PC-3 (cell line): ENCODE measurements at regions not wholly inside any gene's neighbourhood (a gene's known extent, or its start where the extent isn't known, plus 50 kb on each side); places are given as distances from the start of the nearest gene placed in this dataset.

Experiments used
- EZH2 ChIP-seq: fragments of 300-600 bp; sonication (generic); IDR thresholded peaks from one replicate; pipeline ENCODE4 v1.6.1; 2017; ENCODE audit warnings: antibody characterized with exemption, mild to moderate bottlenecking, low read length; ENCODE audit not compliant: unreplicated experiment
- EZH2phosphoT487 ChIP-seq: fragments of 300-600 bp; sonication (generic); IDR thresholded peaks from 2 replicates; pipeline ENCODE4 v1.6.1; 2018; ENCODE audit warnings: mild to moderate bottlenecking, antibody characterized with exemption, low read length, borderline replicate concordance
- TF ChIP-seq, protein P1 (sequence below): fragments of 300-600 bp; sonication (generic); conservative IDR thresholded peaks from 2 replicates; pipeline ENCODE4 v1.5.1; 2017; ENCODE audit warnings: antibody characterized with exemption, low read depth, mild to moderate bottlenecking, low read length

DNA sequence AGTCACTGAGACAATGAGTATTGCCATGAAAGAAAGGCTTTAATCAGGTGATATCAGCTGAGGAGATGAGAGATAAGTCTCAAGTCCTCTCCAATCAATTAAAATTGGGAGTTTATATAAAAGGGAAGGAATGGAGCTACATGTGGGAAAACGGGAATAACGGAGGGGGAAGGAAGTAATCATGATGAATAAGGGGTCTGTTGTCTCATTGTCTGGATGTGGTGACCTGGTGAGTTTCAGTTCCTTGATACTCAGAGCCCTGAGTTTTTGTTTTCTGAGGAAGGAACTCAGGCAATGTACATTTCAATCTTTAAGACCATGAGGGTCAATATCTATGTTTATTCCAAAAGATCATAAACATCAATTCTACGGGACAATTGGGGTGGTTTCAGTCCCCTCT is 198.8 kb downstream of the KITLG start:
- TF ChIP-seq, protein P1, sequence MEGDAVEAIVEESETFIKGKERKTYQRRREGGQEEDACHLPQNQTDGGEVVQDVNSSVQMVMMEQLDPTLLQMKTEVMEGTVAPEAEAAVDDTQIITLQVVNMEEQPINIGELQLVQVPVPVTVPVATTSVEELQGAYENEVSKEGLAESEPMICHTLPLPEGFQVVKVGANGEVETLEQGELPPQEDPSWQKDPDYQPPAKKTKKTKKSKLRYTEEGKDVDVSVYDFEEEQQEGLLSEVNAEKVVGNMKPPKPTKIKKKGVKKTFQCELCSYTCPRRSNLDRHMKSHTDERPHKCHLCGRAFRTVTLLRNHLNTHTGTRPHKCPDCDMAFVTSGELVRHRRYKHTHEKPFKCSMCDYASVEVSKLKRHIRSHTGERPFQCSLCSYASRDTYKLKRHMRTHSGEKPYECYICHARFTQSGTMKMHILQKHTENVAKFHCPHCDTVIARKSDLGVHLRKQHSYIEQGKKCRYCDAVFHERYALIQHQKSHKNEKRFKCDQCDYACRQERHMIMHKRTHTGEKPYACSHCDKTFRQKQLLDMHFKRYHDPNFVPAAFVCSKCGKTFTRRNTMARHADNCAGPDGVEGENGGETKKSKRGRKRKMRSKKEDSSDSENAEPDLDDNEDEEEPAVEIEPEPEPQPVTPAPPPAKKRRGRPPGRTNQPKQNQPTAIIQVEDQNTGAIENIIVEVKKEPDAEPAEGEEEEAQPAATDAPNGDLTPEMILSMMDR: no peak
- TF ChIP-seq EZH2 (no peak), EZH2phosphoT487 (no peak)
